ENCODE measurements at regions not wholly inside any gene's neighbourhood (a gene's known extent, or its start where the extent isn't known, plus 50 kb on each side); places are given as distances from the start of the nearest gene placed in this dataset.

DNA sequence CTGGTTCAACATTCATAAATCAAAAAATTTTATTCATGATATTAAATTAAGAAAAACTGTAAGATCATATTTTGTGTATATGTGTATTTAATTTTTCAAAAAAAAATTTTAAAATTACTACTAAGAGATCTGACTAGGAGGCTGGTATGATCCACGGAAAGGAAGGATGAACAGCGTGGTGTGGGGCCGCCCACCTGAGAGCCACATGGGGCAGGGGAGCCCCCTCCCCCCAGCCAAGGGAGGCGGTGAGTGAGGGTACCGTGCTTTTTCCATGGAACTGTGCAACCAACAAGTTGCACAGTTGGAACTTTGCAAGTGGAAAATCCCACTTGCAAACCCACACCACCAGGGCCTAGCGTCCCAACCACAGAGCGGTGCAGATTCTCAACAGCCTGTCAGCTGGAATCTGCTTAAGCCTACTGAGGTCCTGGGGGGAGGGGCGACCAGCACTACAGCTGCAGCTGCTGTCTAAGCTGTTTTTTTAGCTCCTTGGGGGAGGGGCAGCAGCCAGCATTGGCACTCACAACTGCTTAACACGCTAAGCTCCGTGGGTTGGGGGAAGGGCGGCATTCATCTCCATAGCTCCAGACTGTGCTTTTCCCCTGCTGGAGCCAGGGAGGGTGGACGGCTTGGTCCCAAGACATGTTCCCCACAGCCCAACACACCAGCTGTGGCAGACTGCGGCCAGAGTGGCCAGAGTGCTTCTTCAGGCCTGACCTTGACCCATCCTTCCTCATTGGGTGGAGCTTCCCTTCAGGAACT, 94.2 kb upstream of the IGFBP3 start:
- DNase-seq (ENCODE audit: extremely low read depth in 1 of 2, low read depth in 1 of 2), result no peak

- DNase-seq (ENCODE audit: extremely low read depth in 1 of 2, low read depth in 1 of 2), result no peak
Measured at GRCh38 chr7:46011501-46011900, 90.4 kb upstream of the IGFBP3 start.

- DNase-seq (ENCODE audit: extremely low read depth in 1 of 2, low read depth in 1 of 2), result no peak
Measured at GRCh38 chr7:46011059-46011458, 90.0 kb upstream of the IGFBP3 start.

DNA sequence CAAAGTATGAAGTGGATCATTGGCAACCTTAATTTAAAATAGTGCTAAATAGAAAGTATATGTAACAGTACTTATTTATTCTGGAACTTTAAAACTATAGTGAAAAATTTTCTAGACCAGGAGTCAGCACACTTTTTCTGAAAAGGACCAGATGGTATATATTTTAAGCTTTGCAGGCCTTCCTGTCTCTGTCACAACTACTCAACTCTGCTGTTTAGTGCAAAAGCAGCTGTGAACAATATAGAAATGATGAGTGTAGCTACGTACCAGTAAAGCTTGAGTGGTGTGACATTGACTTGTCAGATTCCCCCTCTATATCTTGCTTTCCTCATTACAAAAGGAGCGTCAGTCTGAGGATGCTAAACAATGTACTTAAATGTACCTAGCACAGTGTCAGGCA, 88.1 kb upstream of the IGFBP3 start:
- DNase-seq (ENCODE audit: extremely low read depth in 1 of 2, low read depth in 1 of 2), result no peak

DNA sequence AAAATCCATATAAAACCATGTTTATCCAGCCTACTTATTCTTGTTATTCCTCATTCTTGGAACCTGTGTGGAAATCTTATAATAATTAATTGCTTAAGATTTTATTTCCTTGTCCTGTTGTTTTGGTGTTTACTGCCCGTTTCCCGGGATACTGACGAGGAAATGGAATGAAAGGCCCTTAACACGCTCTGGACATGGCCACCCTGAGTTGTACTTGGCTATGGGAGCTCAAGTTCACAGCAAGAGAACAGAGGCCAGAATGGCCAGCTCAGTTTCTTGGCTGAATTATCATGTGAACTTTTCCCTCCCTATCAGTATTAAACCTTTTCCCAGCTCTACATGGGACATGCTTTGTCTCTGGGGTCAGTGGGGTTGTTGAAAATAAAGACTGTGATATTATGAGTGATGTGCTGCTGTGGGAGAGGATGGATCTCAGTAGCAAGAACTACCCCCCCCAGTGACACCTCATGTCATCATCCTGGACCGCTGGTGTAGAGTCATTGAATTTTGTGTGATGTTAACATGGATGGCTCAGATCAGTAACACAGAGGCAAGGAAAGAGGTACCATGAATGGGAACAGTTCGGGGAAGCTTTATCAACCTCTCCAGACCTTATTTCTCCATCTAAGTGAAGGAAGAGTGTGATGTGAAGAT, 87.0 kb upstream of the IGFBP3 start:
- no peak for DNase-seq (ENCODE audit: extremely low read depth in 1 of 2, low read depth in 1 of 2)

DNA sequence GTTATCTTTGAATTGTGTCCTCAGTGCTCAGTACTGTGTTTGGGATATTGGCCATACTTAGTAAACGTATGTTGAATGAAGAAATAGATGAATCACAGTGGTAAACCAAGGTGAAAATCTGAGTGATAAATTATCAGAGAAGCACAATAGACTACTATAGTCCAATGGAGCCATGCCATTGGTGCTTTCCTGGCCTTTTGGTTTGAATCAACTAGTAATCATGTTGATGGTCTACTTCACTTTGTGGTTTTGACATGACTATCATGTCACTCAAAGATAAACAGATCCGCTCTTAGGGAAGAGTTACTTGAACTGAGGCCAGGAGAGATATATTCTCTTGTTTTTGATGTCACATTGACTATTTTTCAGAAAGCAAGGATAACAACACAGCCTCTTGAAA, 86.1 kb upstream of the IGFBP3 start:
- DNase-seq (ENCODE audit: extremely low read depth in 1 of 2, low read depth in 1 of 2), result no peak

DNA sequence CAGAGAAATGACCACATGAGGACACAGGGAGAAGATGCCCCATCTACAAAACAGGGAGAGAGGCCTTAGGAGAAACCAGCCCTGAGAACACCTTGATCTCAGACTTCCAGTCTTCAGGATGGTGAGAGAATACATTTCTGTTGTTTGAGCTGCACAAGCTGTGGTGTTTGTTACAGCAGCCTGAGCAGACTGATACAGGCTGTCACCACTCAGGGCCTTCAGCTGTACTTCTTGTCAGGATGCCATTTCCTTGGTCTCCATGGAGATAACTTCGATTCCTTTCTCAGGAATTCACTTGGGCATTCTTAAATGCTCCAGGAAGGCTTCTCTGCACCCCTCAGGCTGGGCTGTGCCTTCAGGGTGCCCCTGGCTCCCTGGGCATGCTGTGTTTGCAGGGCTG, 85.7 kb upstream of the IGFBP3 start:
- DNase-seq (ENCODE audit: extremely low read depth in 1 of 2, low read depth in 1 of 2), result no peak

GRCh38 chr7:46006212-46006611, 85.1 kb upstream of the IGFBP3 start:
- no peak for DNase-seq (ENCODE audit: extremely low read depth in 1 of 2, low read depth in 1 of 2)

DNA sequence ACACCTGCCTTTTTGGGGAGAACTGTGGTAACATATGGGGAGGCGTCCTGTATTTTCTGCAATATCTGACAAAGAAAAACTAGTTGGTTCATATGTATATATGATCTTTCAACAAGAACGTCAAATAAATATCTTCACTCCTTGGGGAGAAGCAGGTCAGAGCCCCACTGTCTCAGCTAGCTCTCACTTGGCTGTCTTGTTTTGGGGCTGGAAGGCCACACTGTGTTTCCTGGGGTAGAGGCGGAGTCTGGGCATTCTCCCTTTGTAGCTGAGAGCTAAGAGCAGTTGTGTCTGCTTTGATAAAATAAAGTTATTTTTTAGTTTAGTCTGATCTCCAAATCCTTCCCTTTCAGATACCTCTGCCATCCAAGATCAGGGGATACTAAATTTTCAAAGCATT, 83.9 kb upstream of the IGFBP3 start:
- no peak for DNase-seq (ENCODE audit: extremely low read depth in 1 of 2, low read depth in 1 of 2)

DNA sequence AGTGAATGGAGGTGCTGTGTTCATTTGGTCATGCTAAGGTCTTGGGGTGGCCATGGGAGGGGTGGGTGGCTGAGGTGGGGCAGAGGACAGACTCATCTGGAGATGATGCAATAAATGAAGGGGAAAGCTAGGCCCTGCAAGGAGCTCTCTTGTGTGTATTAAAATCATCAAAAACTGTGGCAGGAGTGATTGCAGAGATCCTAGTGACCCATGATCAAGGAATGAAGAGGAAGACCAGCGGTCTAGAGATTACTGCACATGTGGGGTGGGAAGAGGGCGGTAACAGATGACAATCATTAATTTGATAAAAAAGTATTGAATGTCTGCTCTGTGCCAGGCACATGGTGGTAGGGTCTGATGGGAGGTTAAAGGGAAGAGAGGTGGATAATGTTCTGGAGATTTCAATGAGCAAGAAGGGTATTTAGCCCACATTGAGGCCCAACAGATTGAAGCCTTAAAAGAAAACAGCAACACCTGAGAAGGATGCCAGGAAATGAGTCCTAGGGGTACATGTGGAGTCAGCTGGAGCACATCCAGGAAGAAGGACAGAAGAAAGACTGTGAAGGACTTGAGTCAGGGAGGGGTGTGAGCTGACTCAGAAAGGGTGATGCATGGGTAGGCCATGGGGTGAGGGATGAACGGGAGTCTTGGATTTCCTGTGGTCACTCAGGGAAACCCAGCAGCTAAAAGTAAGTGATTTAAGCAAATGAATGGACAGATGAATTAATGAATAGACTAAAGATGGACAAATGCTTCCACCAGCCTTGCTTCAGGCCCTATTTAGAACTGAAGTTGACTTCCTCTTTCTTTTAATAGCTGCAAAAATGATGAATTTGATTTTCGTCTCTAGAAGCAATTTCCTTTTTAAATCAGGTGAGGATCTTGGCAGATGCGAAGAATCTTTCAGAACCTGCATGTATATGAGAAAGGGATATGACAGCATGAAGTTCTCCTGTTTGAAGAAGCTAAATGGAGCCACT, 83.1 kb upstream of the IGFBP3 start:
- no peak for DNase-seq (ENCODE audit: extremely low read depth in 1 of 2, low read depth in 1 of 2)

DNA sequence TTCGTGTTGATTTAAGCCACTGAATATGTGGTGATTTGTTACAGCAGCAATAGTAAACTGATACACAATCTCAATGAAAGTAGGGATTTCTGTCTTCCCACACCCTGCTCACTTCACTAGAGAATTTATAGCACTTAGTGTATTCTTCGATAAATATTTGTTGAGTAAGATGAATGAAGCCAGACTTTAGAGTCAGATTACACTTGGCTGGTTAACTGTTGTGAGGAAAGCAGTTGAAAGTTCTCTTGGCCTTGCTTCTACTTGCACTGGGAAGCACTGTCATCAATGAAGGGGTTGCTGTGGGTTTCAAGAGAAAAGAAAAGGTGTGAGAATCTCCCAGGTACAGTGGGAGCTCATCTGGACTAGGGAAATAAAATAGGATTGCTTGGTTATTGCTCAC, 82.1 kb upstream of the IGFBP3 start:
- no peak for DNase-seq (ENCODE audit: extremely low read depth in 1 of 2, low read depth in 1 of 2)

DNA sequence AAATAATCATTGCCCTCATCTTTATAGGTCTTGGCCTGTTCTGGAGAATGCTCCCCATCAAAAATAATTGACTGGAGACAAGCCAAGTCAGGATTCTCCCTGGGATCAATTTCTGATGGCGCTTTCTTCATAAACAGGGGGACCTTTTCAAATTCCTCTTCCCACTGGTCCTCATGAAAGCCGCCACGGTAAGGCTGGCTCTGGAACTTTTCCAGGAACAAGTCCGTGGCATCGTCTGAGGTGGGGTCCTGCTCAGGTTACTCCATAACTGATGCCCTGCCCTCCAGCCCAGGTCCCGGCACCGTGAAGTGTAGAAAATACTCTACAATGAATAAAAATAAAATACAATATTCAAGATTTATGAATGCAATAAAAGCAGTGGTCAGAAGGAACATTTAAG, 79.4 kb upstream of the IGFBP3 start:
- DNase-seq (ENCODE audit: extremely low read depth in 1 of 2, low read depth in 1 of 2), result no peak

DNA sequence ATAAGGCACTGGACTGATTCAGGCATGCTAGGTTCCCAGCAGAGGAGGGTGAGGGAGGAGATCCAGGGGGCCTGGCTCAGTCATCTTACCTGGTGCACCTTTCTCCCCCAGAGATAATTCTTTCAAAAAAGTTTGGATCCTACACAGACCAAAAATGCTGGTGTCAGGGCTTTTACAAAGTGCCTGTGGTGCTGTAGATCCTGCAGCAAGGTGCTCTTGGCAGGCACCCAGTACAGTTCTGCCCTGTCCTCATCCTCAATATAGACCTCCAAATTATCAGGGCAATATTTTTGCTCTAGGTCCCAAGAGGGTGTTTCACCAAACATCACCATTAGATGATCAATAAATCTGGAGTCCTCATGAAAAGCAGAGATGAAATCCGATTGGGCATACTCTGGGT, 78.5 kb upstream of the IGFBP3 start:
- DNase-seq (ENCODE audit: extremely low read depth in 1 of 2, low read depth in 1 of 2), result no peak

GRCh38 chr7:45998506-45998905, 77.4 kb upstream of the IGFBP3 start:
- no peak for DNase-seq (ENCODE audit: extremely low read depth in 1 of 2, low read depth in 1 of 2)

DNA sequence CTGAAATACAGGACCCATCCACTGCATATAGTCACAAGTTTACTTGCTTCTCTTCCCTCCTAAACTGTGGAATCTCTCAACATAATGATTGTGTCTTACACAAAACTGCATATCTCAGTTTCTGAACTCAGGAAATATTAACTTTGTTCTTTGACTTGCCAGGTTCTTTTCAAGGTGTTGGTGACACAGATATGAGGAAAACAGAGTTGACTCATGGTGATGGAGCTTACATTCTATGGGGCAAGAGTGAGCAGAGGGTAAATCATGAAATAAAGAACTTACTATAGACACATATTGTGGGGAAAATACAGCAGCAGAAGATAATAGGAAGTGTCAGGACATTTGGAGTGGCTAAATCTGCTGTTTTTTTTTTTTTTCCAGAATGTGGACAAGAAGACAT, 72.5 kb upstream of the IGFBP3 start:
- no peak for DNase-seq (ENCODE audit: extremely low read depth in 1 of 2, low read depth in 1 of 2)

DNA sequence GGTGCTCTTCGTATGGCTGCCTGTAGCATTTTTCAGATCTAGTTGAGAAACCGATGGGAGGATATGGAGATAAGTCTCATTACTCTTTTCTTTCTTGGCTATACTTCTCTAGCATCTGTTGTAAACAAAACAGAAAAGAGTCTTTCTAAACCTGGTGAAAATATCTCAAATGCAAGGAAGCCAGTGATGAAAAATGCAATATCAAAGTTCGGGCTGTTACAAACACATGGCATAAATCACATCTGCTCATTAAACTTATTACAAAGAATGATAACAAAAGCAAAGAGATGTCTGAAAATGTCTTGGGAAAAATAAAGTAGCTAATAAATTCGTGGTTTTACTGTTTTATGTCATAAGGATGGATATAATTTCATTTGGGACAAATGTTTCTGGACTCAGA, 71.8 kb upstream of the IGFBP3 start:
- DNase-seq (ENCODE audit: extremely low read depth in 1 of 2, low read depth in 1 of 2), result no peak

GRCh38 chr7:45990276-45990675, 69.2 kb upstream of the IGFBP3 start:
- no peak for DNase-seq (ENCODE audit: extremely low read depth in 1 of 2, low read depth in 1 of 2)

DNA sequence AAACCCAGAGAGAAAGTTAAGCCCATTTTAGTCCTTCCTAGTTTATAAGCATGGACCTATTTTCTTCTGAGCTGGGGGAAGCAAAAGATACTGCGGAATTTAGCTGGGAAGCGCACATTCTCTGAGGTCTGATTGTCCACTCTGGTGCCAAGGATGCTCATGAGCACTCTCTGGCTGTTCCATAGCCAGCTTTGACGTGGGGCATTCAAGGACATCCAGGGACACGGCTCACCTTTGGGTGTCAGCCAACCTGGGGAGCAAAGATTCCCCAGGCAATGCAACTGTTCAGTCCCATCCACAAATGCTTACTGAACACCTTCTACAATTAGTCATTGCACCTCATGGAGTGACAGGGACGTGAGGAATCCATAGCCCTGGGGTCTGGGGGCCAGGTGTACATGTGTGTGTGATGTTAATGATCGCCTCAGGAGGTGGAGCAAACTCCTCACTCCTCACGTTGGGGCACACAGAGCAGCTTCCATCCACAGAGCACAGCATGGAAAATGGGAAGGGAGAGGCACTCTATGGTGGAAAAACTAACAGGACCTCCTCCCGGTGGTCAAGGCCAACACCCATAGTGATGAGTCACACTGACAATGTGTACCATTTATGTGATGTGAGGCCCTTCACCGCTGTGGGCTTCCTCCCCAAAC, 67.5 kb upstream of the IGFBP3 start:
- DNase-seq (ENCODE audit: extremely low read depth in 1 of 2, low read depth in 1 of 2), result no peak

DNA sequence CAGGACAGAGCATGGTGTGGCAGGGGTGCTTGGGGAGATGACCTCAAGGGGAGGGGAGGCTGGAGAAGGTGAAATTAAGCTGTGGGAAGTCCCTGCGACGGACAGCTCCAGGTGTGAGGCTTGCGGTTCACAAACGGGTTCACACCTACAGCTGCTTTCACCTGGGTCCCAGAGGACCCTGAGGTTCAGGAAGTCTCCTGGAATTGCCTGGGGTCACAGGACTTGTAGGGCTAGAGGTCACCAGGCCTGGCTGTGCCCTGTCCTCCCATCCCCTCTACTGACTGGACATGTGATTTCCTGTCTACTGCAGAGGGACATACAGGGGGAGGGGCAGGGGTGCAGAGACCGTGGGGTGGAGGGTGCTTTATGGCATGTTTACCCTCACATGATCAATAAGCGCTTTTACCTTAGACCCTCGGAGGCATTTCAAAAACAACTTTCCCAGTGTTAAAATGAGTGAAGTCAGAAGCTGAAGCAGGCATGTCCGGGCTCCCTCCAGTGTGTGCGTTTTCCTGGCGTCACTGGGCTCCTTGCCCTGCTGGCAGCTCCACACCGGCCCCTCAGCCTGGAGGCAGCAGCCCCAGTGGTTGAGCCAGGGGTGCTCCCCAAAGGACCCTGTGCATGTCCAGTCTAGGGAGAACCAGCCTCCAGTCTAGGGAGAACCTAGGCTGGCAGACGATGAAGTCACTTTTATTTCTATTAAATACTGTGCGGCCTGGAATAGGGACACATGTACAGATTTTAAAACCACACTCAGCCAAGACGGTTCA, 66.6 kb upstream of the IGFBP3 start:
- no peak for DNase-seq (ENCODE audit: extremely low read depth in 1 of 2, low read depth in 1 of 2)
